GM21619 (cell line): ENCODE measurements at regions not wholly inside any gene's neighbourhood (a gene's known extent, or its start where the extent isn't known, plus 50 kb on each side); places are given as distances from the start of the nearest gene placed in this dataset.
"Not testable (repeated sequence)": the region's sequence is repeated elsewhere in the genome, so short reads cannot be mapped to it uniquely, and the experiment has no call there.

Experiments
- ATAC-seq: cut with Tn5 transposase; IDR thresholded peaks from one replicate; pipeline ENCODE4 v1.9.1; 2021; ENCODE audit not compliant: unreplicated experiment

- no peak for ATAC-seq
Observed at GRCh38 chr2:40564184-40564583, 112.3 kb upstream of the SLC8A1 start.

GRCh38 chr2:40579247-40579646, 127.4 kb upstream of the SLC8A1 start:
- no peak for ATAC-seq

- ATAC-seq: no peak
Observed at GRCh38 chr2:40584432-40584831, 132.5 kb upstream of the SLC8A1 start.

- ATAC-seq: no peak
Observed at GRCh38 chr2:40591774-40592173, 139.9 kb upstream of the SLC8A1 start.

GRCh38 chr2:40592218-40592617, 140.3 kb upstream of the SLC8A1 start:
- ATAC-seq: no peak

GRCh38 chr2:40606862-40607261, 155.0 kb upstream of the SLC8A1 start:
- no peak for ATAC-seq

GRCh38 chr2:40611196-40611595, 159.3 kb upstream of the SLC8A1 start:
- ATAC-seq: no peak

- no peak for ATAC-seq
Observed at GRCh38 chr2:40625849-40626248, 174.0 kb upstream of the SLC8A1 start.

GRCh38 chr2:40628556-40628955, 176.7 kb upstream of the SLC8A1 start:
- ATAC-seq: no peak

GRCh38 chr2:40629768-40630434, 178.0 kb upstream of the SLC8A1 start:
- ATAC-seq: no peak

GRCh38 chr2:40639320-40639719, 187.4 kb upstream of the SLC8A1 start:
- ATAC-seq: no peak

- ATAC-seq: no peak
Observed at GRCh38 chr2:40642237-40642636, 190.3 kb upstream of the SLC8A1 start.

GRCh38 chr2:40642726-40643125, 190.8 kb upstream of the SLC8A1 start:
- no peak for ATAC-seq

GRCh38 chr2:40646642-40647041, 194.8 kb upstream of the SLC8A1 start:
- ATAC-seq: no peak

- no peak for ATAC-seq
Observed at GRCh38 chr2:40652155-40652554, 200.3 kb upstream of the SLC8A1 start.

GRCh38 chr2:40653829-40654228, 201.9 kb upstream of the SLC8A1 start:
- ATAC-seq: no peak

GRCh38 chr2:40654346-40654745, 202.5 kb upstream of the SLC8A1 start:
- ATAC-seq: no peak

- no peak for ATAC-seq
Observed at GRCh38 chr2:40658941-40659340, 207.1 kb upstream of the SLC8A1 start.

GRCh38 chr2:40665493-40666232, 213.8 kb upstream of the SLC8A1 start:
- ATAC-seq: no peak

- no peak for ATAC-seq
Observed at GRCh38 chr2:40666398-40666797, 214.5 kb upstream of the SLC8A1 start.

- ATAC-seq: no peak
Observed at GRCh38 chr2:40668425-40668824, 216.5 kb upstream of the SLC8A1 start.

- not testable (repeated sequence) for ATAC-seq
Observed at GRCh38 chr2:40676134-40676790, 224.4 kb upstream of the SLC8A1 start.
